ENCODE measurements at regions not wholly inside any gene's neighbourhood (a gene's known extent, or its start where the extent isn't known, plus 50 kb on each side); places are given as distances from the start of the nearest gene placed in this dataset.
"Not testable (repeated sequence)": the region's sequence is repeated elsewhere in the genome, so short reads cannot be mapped to it uniquely, and the experiment has no call there.

DNA sequence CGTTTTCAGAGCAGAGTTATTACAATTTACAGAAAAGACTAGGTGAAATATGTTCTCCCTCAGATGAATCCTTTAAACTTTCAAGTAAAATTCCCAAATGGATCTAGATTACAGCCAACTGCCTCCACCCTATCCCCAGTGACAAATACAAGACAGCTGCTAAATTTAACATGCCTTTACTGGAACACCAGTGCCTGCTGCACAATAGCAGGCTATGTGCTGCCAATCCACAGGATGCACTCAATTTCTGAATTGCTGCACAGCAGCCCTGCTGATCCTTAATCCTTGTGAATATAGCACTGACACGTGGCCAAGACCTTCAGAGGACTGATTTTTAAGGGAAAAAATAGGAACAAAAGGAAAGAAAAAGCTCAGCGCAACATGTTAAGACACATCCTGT is 128.9 kb downstream of the CCER1 start:
- no peak for TF ChIP-seq POLR2AphosphoS5 (IDR thresholded peaks at IDR 0.05; ENCODE audit: borderline replicate concordance, low read depth, low read length)
- no peak for TF ChIP-seq EZH2 (IDR thresholded peaks at IDR 0.05)
- TF ChIP-seq FOXP2 (optimal IDR thresholded peaks at IDR 0.05; ENCODE audit: control extremely low read depth, extremely low read length, insufficient read depth), result no peak
- DNase-seq (ENCODE audit: low read depth, low spot score), result no peak
- no peaks in the 10 kb centered on the region for H3K36me3 ChIP-seq (ENCODE audit: insufficient read depth, low read length)
- H3K9me3 ChIP-seq (ENCODE audit: low read depth, low read length), result no peaks in the 10 kb centered on the region
- no peak overlapping the region for H3K4me3 ChIP-seq
- no peak overlapping the region for H3K9ac ChIP-seq (ENCODE audit: insufficient read length)
- H3K27ac ChIP-seq, result no peak overlapping the region

DNA sequence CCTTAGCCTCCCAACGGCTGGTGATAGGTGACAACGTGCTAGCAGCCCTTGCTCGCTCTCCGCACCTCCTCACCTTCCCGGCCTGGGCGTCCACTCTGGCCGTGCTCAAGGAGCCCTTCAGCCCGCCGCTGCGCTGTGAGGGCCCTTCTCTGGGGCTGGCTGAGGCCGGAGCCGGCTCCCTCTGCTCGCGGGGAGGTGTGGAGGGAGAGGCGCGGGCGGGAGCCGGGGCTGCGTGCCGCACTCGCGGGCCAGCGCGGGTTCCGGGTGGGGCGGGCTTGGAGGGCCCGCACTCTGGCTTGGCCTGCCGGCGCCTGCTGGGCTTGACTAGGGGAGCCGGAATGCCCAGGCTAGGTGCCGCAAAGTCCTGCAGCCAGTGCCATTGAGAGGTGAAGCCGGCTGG is 131.1 kb downstream of the CCER1 start:
- TF ChIP-seq FOXP2 (optimal IDR thresholded peaks at IDR 0.05; ENCODE audit: control extremely low read depth, extremely low read length, insufficient read depth), result no peak
- TF ChIP-seq POLR2AphosphoS5 (IDR thresholded peaks at IDR 0.05; ENCODE audit: borderline replicate concordance, low read depth, low read length), result no peak
- TF ChIP-seq EZH2 (IDR thresholded peaks at IDR 0.05), result no peak
- no peak for DNase-seq (ENCODE audit: low read depth, low spot score)
- no peaks in the 10 kb centered on the region for H3K9me3 ChIP-seq (ENCODE audit: low read depth, low read length)
- no peak overlapping the region for H3K4me3 ChIP-seq
- no peaks in the 10 kb centered on the region for H3K36me3 ChIP-seq (ENCODE audit: insufficient read depth, low read length)
- no peak overlapping the region for H3K9ac ChIP-seq (ENCODE audit: insufficient read length)
- no peak overlapping the region for H3K27ac ChIP-seq

DNA sequence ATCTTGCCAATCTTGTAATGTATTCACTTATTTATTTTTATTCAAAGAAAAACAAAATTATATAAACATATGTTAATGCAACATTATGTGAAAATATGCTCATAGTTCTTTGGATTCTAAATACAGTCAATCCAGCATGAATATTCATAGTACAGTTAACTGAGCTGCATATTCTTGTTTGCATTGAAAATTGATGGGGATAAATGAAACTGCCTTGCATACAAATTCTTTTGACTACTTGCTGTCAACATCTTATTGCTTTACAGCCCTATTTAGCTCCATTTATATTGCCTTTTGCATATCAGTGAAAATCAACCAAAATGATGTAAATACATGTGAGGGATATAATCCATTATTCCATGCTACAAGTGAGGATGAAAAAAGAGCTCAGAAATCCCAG is 135.3 kb downstream of the CCER1 start:
- Histone ChIP-seq H3K27ac (no peak overlapping the region), H3K36me3 (ENCODE audit: insufficient read depth, low read length) (no peaks in the 10 kb centered on the region), H3K9me3 (ENCODE audit: low read depth, low read length) (no peaks in the 10 kb centered on the region), H3K9ac (ENCODE audit: insufficient read length) (no peak overlapping the region), H3K4me3 (no peak overlapping the region)
- no peak for DNase-seq (ENCODE audit: low read depth, low spot score)
- TF ChIP-seq POLR2AphosphoS5 (IDR thresholded peaks at IDR 0.05; ENCODE audit: borderline replicate concordance, low read depth, low read length) (no peak), FOXP2 (optimal IDR thresholded peaks at IDR 0.05; ENCODE audit: control extremely low read depth, extremely low read length, insufficient read depth) (no peak), EZH2 (IDR thresholded peaks at IDR 0.05) (no peak)

DNA sequence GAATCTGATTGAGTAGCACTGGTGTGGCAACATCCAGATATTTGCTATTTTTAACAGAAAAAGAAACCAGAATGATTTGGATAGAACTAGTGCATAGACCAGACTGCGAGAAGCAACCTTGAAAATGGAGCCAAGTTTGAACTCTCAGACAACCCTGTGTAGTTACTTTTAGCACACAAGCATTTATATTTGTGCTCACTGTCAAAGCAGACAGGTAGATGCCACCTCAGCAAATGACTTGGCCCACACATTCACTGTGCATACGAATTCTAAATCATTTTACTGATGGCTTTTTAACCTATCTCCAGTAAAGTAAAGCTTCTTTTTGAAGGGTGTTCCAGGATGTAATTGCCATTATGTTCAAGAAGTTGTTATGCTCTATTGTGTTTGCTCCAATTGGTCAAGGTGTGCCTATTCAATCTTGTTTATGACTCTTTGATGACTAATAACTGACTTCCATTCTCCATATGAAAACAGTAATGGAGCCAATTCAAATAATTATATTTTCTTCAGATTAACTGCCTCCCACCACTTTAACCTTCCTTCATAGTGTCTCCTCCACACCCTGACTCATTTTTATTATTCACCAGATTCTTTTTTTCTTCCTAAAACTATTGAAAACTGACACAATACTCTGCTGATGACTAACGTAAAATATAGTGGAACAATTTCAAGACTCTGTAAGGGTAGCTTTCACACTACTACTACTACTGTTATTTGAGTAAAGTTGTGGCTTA is 138.5 kb downstream of the CCER1 start:
- H3K36me3 ChIP-seq (ENCODE audit: insufficient read depth, low read length), result no peaks in the 10 kb centered on the region
- no peak overlapping the region for H3K9ac ChIP-seq (ENCODE audit: insufficient read length)
- no peaks in the 10 kb centered on the region for H3K9me3 ChIP-seq (ENCODE audit: low read depth, low read length)
- no peak overlapping the region for H3K27ac ChIP-seq
- H3K4me3 ChIP-seq, result no peak overlapping the region
- no peak for DNase-seq (ENCODE audit: low read depth, low spot score)
- no peak for TF ChIP-seq POLR2AphosphoS5 (IDR thresholded peaks at IDR 0.05; ENCODE audit: borderline replicate concordance, low read depth, low read length)
- TF ChIP-seq EZH2 (IDR thresholded peaks at IDR 0.05), result no peak
- no peak for TF ChIP-seq FOXP2 (optimal IDR thresholded peaks at IDR 0.05; ENCODE audit: control extremely low read depth, extremely low read length, insufficient read depth)

DNA sequence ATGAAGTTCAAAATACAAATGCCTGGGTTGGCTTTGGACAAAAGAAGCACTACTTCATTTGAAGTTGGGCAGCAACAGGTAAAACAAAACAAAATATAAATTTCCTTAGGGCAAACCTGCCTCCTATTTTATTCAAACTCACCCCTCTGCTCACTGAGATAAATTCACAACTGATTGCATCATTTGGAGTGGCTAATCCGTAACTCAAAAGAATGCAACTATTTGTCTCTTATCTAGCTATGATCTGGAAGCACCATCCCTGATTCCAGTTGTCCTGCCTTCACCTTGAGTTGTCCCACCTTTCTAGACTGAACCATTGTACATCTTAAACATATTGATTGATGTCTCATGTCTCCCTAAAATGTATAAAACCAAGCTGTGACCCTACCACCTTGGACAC is 145.0 kb downstream of the CCER1 start:
- Histone ChIP-seq H3K9me3 (ENCODE audit: low read depth, low read length) (no peaks in the 10 kb centered on the region), H3K4me3 (no peak overlapping the region), H3K9ac (ENCODE audit: insufficient read length) (no peak overlapping the region), H3K36me3 (ENCODE audit: insufficient read depth, low read length) (no peaks in the 10 kb centered on the region), H3K27ac (no peak overlapping the region)
- no peak for DNase-seq (ENCODE audit: low read depth, low spot score)
- no peak for TF ChIP-seq FOXP2 (optimal IDR thresholded peaks at IDR 0.05; ENCODE audit: control extremely low read depth, extremely low read length, insufficient read depth)
- TF ChIP-seq POLR2AphosphoS5 (IDR thresholded peaks at IDR 0.05; ENCODE audit: borderline replicate concordance, low read depth, low read length), result no peak
- no peak for TF ChIP-seq EZH2 (IDR thresholded peaks at IDR 0.05)

DNA sequence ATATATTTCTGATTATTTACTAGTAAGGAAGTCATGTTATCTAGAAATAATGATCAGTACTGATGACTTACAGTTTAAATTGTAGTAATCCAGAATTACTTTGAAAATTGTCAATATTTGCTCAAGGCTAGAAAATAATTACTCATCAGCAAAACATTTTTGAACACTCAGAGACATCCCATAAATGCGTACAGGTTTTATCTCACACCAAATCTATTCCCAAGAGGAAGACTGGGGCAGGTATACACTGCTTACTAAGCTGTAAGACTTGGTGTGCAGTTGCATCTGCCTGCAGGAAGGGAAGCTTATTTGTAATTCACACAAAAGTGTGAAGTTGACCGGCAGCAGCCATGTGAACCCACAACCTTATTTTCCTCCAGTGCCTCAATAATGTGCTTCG is 146.4 kb downstream of the CCER1 start:
- TF ChIP-seq FOXP2 (optimal IDR thresholded peaks at IDR 0.05; ENCODE audit: control extremely low read depth, extremely low read length, insufficient read depth) (no peak), POLR2AphosphoS5 (IDR thresholded peaks at IDR 0.05; ENCODE audit: borderline replicate concordance, low read depth, low read length) (no peak), EZH2 (IDR thresholded peaks at IDR 0.05) (no peak)
- Histone ChIP-seq H3K9ac (ENCODE audit: insufficient read length) (no peak overlapping the region), H3K4me3 (no peak overlapping the region), H3K9me3 (ENCODE audit: low read depth, low read length) (no peaks in the 10 kb centered on the region), H3K27ac (no peak overlapping the region), H3K36me3 (ENCODE audit: insufficient read depth, low read length) (no peaks in the 10 kb centered on the region)
- DNase-seq (ENCODE audit: low read depth, low spot score), result no peak

DNA sequence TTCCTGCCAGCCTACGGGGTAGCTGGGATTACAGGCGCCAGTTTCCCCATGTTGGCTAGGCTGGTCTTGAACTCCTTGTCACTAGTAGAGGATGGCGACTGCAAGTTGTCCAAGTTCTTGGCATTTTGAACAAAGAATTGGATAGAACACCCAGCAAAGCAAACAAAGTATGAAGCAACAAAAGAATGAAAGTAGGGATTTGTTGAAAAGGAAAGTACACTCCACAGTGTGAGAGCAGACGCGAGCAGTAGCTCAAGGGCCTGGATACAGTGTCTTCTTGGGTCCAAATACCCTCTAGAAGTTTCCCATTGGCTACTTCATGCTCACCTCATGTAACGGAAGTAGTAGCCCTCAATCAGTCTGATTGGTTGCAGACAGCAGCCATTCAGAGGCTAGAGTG is 152.2 kb downstream of the CCER1 start:
- Histone ChIP-seq H3K36me3 (ENCODE audit: insufficient read depth, low read length) (no peaks in the 10 kb centered on the region), H3K9me3 (ENCODE audit: low read depth, low read length) (no peaks in the 10 kb centered on the region), H3K27ac (no peak overlapping the region), H3K4me3 (no peak overlapping the region), H3K9ac (ENCODE audit: insufficient read length) (no peak overlapping the region)
- TF ChIP-seq EZH2 (IDR thresholded peaks at IDR 0.05) (no peak), POLR2AphosphoS5 (IDR thresholded peaks at IDR 0.05; ENCODE audit: borderline replicate concordance, low read depth, low read length) (no peak), FOXP2 (optimal IDR thresholded peaks at IDR 0.05; ENCODE audit: control extremely low read depth, extremely low read length, insufficient read depth) (no peak)
- no peak for DNase-seq (ENCODE audit: low read depth, low spot score)

DNA sequence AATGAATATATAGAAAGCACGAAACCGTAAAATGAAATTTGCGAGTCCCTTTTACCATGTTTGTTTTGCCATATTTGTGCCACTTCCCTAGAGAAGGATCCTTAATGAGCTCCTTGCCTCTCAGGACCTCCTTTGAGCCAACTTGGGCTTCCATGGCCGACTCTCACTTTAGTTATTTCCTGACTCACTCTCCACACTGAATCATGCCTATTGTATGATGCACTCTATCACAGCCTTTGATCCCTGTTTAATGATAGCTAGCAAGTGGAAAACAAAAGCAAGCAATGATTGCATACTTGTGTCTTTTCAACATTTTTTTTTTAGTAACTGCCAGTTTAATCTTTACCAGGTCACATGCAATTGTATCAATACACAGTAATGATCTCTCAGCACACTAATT is 153.2 kb downstream of the CCER1 start:
- H3K9ac ChIP-seq (ENCODE audit: insufficient read length), result no peak overlapping the region
- no peaks in the 10 kb centered on the region for H3K9me3 ChIP-seq (ENCODE audit: low read depth, low read length)
- no peak for DNase-seq (ENCODE audit: low read depth, low spot score)
- no peak overlapping the region for H3K27ac ChIP-seq
- no peaks in the 10 kb centered on the region for H3K36me3 ChIP-seq (ENCODE audit: insufficient read depth, low read length)
- no peak overlapping the region for H3K4me3 ChIP-seq
- TF ChIP-seq POLR2AphosphoS5 (IDR thresholded peaks at IDR 0.05; ENCODE audit: borderline replicate concordance, low read depth, low read length), result no peak
- no peak for TF ChIP-seq EZH2 (IDR thresholded peaks at IDR 0.05)
- no peak for TF ChIP-seq FOXP2 (optimal IDR thresholded peaks at IDR 0.05; ENCODE audit: control extremely low read depth, extremely low read length, insufficient read depth)

DNA sequence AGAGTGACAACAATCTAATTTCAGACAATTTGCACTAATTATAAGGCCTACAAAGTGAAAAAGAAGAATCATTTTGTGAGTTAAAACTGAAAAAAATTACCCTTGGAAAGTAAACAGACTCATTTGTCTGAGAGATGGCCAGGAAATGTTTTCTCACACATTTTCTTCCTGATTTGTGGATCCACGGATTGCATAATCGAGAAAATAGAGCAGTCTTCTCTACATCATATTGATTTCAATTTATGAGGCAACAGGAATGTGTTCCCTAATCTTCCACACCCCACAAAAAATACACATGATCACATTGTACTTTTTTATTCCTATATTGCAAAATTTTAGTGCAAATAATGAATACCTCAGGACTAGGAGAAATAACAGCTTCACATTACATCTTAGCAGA is 160.8 kb downstream of the CCER1 start:
- no peak overlapping the region for H3K9ac ChIP-seq (ENCODE audit: insufficient read length)

DNA sequence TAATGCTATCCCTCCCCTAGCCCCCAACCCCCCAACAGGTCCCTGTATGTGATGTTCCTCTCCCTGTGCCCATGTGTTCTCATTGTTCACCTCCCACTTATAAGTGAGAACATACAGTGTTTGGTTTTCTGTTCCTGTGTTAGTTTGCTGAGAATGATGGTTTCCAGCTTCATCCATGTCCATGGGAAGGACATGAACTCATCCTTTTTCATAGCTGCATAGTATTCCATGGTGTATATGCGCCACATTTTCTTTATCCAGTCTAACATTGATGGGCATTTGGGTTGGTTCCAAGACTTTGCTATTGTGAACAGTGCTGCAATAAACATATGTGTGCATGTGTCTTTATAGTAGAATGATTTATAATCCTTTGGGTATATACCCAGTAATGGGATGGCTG is 162.3 kb downstream of the CCER1 start:
- H3K9me3 ChIP-seq (ENCODE audit: low read depth, low read length); DNase-seq (ENCODE audit: low read depth, low spot score); H3K36me3 ChIP-seq (ENCODE audit: insufficient read depth, low read length); H3K4me3 ChIP-seq; H3K9ac ChIP-seq (ENCODE audit: insufficient read length); H3K27ac ChIP-seq: not testable (repeated sequence)

More for the DNA sequence above, 160.8 kb downstream of the CCER1 start:
- Histone ChIP-seq H3K36me3 (ENCODE audit: insufficient read depth, low read length) (no peaks in the 10 kb centered on the region), H3K27ac (no peak overlapping the region), H3K4me3 (no peak overlapping the region), H3K9me3 (ENCODE audit: low read depth, low read length) (no peaks in the 10 kb centered on the region)
- DNase-seq (ENCODE audit: low read depth, low spot score), result no peak
- TF ChIP-seq POLR2AphosphoS5 (IDR thresholded peaks at IDR 0.05; ENCODE audit: borderline replicate concordance, low read depth, low read length) (no peak), EZH2 (IDR thresholded peaks at IDR 0.05) (no peak), FOXP2 (optimal IDR thresholded peaks at IDR 0.05; ENCODE audit: control extremely low read depth, extremely low read length, insufficient read depth) (no peak)
